GM12864 (cell line): ENCODE measurements at regions not wholly inside any gene's neighbourhood (a gene's known extent, or its start where the extent isn't known, plus 50 kb on each side); places are given as distances from the start of the nearest gene placed in this dataset.

Source experiments
- DNase-seq: peaks from one replicate; pipeline ENCODE4 v3.0.0-alpha.2; 2011; ENCODE audit warnings: low read depth
- H3K4me3 ChIP-seq: 2 replicates; pipeline ENCODE4 v1.5.1; 2011; ENCODE audit warnings: mild to moderate bottlenecking, low read depth, low read length, control low read depth
- TF ChIP-seq, protein P1 (sequence below): IDR thresholded peaks from 2 replicates; pipeline ENCODE4 v1.5.1; 2011; ENCODE audit warnings: low read depth, mild to moderate bottlenecking, moderate library complexity, low read length, control low read depth, inconsistent platforms; ENCODE audit errors: missing control alignments

- no peak overlapping the region for H3K4me3 ChIP-seq
- no peak for DNase-seq
- TF ChIP-seq, protein P1, sequence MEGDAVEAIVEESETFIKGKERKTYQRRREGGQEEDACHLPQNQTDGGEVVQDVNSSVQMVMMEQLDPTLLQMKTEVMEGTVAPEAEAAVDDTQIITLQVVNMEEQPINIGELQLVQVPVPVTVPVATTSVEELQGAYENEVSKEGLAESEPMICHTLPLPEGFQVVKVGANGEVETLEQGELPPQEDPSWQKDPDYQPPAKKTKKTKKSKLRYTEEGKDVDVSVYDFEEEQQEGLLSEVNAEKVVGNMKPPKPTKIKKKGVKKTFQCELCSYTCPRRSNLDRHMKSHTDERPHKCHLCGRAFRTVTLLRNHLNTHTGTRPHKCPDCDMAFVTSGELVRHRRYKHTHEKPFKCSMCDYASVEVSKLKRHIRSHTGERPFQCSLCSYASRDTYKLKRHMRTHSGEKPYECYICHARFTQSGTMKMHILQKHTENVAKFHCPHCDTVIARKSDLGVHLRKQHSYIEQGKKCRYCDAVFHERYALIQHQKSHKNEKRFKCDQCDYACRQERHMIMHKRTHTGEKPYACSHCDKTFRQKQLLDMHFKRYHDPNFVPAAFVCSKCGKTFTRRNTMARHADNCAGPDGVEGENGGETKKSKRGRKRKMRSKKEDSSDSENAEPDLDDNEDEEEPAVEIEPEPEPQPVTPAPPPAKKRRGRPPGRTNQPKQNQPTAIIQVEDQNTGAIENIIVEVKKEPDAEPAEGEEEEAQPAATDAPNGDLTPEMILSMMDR, result no peak
Measured at GRCh38 chr15:81450721-81451120, 76.7 kb upstream of the TMC3 start.

DNA sequence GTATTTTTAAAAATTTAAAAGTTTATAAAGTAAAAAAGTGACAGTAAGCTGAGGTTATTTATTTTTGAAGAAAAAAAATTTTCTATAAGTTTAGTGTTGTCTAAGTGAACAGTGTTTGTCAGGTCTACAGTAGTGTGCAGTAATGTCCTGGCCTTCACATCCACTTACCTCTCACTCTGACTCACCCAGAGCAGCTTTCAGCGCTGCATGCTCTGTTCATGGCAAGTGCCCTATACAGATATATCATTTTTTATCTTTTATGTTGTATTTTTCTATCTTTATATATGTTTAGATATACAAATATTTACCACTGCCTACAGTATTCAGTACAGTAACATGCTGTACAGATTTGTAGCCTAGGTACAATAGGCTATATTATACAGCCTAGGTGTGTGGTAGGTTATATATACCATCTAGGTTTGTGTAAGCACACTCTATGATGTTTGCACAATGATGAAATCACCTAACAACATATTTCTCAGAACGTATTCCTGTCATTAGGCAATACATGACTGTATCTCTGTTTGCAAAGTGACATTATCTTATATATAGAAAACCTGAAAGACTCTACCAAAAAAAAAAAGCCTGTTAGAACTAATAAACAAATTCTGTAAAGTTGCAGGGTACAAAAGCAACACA is 75.9 kb upstream of the TMC3 start:
- no peak for DNase-seq
- TF ChIP-seq, protein P1, result no peak
- no peak overlapping the region for H3K4me3 ChIP-seq

- H3K4me3 ChIP-seq, result no peak overlapping the region
- TF ChIP-seq, protein P1, result no peak
- DNase-seq, result no peak
Measured at GRCh38 chr15:81443040-81443820, 69.2 kb upstream of the TMC3 start.

DNA sequence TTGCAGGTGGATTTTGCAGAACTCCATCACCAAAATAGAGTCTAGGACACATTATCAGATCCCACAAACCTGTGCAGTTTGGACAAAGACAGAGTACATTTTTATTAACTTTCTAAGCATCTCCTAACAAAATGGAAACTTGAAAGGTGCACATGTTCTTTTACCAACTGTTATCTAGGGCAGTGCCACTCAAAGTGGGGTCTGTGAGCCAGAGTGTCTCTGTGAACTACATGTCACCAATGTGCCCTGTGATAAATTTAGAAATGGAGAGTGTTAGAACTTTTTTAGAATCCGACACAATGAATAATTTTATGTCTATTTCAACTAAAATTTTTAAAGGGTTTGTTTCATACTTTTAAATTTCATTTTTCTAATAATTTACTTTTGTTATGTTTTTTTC is 68.4 kb upstream of the TMC3 start:
- TF ChIP-seq, protein P1, result no peak
- DNase-seq, result no peak

GRCh38 chr15:81434851-81435250 is 60.8 kb upstream of the TMC3 start:
- TF ChIP-seq, protein P1, result no peak
- no peak overlapping the region for H3K4me3 ChIP-seq
- no peak for DNase-seq

More for the DNA sequence above, 68.4 kb upstream of the TMC3 start:
- H3K4me3 ChIP-seq, result no peak overlapping the region

DNA sequence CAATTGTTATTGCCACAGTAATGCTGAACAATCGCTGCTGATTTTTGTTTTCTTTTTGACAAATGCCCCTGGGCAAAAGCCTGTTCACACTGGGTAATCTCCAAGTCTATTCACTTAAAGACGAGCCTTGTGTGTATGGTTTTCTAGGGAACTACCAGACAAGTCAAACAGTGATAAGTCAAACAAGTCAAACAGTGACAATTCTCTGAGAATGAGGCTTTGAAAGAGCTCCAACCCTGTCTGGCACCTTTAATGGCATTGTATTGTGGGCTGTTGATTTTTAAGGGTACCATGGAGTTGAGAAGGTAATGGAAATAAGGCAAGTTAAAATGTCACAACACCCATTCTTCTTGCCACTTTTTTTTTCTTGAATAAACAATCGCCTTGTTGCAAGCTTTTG is 59.4 kb upstream of the TMC3 start:
- H3K4me3 ChIP-seq, result no peak overlapping the region
- TF ChIP-seq, protein P1, result no peak
- no peak for DNase-seq
